Suprapubic skin (tissue), 3 donors: ENCODE measurements at regions not wholly inside any gene's neighbourhood (a gene's known extent, or its start where the extent isn't known, plus 50 kb on each side); places are given as distances from the start of the nearest gene placed in this dataset.

ENCODE experiments used
- CTCF ChIP-seq, 2 donors: fragments of 200-600 bp in 1 of 2; fragments of 450-650 bp in 1 of 2; sonication (generic) in 1 of 2; IDR thresholded peaks; one replicate each; pipeline ENCODE4 v1.5.1; 2016 to 2019; ENCODE audit warnings: antibody characterized with exemption in 2 of 2, mild to moderate bottlenecking in 1 of 2, moderate library complexity in 1 of 2
- POLR2A ChIP-seq, 2 donors: fragments of 450-650 bp; IDR thresholded peaks; one replicate each; pipeline ENCODE4 v1.6.1; 2017; ENCODE audit warnings: antibody characterized with exemption in 2 of 2, mild to moderate bottlenecking in 2 of 2, moderate library complexity in 2 of 2

- TF ChIP-seq POLR2A (IDR thresholded peaks at IDR 0.05) (no peak), CTCF (IDR thresholded peaks at IDR 0.05) (no peak)
Measured at GRCh38 chr5:148906968-148907367, 80.6 kb downstream of the ADRB2 start.
